Ecto neural progenitor cell (in vitro differentiated cells): ENCODE measurements at regions not wholly inside any gene's neighbourhood (a gene's known extent, or its start where the extent isn't known, plus 50 kb on each side); places are given as distances from the start of the nearest gene placed in this dataset.
"Not testable (repeated sequence)": the region's sequence is repeated elsewhere in the genome, so short reads cannot be mapped to it uniquely, and the experiment has no call there.

Source experiments
- DNase-seq: peaks from one replicate; pipeline ENCODE4 v3.0.0-alpha.2; 2018; ENCODE audit warnings: low spot score

DNA sequence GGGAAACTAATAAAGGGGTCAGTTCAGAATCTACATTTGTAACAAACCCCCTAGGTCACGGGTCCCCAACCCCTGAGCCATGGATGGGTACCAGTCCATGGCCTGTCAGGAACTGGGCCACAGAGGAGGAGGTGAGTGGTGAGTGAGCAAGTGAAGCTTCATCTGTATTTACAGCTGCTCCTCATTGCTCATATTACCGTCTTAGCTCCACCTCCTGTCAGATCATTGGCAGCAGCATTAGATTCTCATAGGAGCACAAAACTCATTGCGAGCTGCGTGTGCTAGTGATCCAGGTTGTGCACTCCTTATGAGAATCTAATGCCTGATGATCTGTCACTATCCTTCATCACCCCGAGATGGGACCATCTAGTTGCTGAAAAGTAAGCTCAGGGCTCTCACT lies 88.4 kb upstream of the MPP7 start:
- DNase-seq: no peak

DNA sequence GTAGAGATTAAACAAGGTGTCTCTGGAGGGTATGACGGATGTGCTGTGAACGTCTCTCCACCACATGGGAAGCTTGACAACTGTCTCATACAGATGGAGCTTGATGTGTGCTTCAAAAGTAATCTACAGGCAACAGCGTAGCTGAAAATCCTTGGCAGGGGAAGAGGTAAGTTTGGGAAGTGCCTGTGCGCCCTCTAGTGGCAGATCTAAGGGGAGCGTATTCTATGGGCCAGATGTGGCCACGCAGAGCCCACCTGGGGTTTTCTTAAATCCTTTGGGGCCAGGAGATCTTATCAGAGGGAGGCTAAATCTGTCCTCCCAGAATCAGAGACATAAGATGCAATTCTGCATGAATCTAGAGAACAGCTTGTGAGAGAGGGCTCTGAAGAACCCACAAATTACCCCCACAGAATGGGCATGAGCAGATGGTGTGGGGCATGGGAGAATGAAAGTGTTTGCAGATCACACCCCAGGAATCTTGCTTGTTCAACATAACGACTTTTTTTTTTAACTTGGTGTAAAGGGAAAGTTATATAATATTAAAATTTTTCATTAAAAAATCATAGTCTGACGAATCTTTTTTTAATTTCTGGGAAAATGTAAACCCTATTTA lies 91.2 kb upstream of the MPP7 start:
- DNase-seq: peak; percentile 83

DNA sequence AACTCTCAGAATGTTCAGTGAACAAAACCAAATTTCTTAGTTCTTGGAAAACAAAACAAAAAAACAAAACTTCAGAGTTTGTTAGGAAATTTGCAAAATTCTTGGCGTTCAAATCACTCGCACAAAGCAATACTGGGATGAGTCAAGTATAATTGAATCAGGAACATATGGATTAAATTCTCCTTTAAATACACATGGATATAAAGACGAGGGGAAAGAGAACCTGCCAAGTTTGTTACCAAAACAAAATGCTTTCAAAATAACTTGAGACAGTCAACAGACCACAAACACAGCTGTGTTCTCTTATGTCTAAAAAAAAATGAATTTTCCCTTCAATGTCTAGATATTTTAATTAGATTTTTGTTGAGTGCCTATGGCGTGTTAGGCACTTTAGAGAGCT lies 93.5 kb upstream of the MPP7 start:
- no peak for DNase-seq

DNA sequence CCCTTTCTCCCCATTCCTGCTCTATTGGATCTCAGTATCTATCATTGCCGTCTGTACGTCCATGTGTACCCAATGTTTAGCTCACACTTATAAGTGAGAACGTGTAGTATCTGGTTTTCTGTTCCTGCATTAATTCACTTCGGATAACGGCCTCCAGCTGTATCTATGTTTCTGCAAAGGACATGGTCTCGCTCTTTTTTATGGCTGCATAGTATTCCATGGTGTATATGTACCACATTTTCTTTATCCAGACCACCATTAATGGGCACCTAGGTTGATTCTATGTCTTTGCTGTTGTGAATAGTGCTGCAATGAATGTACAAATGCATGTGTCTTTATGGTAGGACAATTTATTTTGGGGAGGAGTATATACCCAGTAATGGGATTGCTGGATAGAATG lies 94.4 kb upstream of the MPP7 start:
- DNase-seq: no peak

DNA sequence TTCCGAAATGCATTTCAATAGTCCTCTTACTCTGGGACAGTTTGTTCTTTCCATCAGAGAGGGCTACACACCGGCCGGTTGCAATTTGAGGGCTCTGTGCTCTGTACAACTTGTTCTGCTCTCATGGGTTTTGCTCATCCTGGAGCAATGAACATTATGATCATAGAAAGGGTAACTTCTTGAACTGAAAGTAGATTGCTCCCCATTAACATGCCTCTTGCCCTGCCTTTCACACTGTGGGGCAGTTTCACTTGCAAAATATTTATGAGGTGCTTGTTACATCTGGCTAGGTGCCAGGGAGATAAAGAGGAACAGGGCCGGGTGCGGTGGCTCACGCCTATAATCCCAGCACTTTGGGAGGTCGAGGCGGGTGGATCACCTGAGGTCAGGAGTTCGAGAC lies 97.3 kb upstream of the MPP7 start:
- no peak for DNase-seq

DNA sequence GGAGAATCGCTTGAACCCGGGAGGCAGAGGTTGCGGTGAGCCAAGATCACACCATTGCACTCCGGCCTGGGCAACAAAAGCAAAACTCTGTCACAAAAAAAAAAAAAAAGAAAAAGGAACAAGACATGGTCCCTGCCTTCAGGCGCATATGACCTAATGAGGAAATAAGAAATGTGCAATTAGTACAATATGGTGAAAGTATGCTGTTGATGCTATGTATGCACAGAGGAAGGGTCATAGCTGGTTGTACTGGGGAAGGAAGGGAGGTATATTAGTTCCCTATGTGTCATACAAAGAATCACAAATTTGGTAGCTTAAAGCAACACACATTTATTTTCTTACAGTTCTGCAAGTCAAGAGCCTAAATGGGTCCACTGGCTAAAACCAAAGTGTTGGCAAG lies 97.8 kb upstream of the MPP7 start:
- DNase-seq: no peak

DNA sequence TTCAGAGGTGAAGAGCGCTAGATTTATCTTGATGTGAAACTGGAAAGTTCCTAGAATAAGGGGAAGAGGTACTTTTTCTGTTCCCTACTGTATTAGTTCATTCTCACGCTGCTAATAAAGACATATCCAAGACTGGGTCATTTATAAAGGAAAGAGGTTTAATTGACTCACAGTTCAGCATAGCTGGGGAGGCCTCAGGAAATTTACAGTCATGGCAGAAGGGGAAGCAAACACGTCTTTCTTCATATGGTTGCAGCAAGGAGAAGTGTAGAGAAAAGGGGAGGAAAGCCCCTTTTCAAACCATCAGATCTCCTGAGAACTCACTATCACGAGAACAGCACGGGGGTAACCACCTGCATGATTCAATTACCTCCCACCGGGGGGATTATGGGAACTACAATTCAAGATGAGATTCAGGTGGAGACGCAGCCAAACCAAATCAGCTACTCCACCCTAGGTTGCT lies 99.8 kb upstream of the MPP7 start:
- DNase-seq: not testable (repeated sequence)

DNA sequence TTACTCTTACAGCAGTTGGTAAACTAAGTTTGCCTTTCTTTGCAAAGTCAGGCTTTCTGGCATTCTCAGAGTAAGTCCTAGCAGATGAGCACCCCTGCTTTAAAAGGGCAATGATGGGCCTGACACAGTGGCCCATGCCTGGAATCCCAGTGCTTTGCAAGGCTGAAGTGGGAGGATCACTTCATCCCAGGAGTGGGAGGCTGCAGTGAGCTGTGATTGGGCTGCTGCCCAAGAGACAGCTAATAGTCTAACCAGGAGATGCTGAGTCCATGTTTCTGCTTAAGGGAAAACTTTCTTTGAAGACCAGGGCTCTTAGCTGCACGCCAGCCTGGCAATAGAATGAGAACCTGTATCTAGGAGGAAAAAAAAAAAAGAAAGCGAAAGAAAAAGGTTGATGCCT lies 100.2 kb upstream of the MPP7 start:
- no peak for DNase-seq

DNA sequence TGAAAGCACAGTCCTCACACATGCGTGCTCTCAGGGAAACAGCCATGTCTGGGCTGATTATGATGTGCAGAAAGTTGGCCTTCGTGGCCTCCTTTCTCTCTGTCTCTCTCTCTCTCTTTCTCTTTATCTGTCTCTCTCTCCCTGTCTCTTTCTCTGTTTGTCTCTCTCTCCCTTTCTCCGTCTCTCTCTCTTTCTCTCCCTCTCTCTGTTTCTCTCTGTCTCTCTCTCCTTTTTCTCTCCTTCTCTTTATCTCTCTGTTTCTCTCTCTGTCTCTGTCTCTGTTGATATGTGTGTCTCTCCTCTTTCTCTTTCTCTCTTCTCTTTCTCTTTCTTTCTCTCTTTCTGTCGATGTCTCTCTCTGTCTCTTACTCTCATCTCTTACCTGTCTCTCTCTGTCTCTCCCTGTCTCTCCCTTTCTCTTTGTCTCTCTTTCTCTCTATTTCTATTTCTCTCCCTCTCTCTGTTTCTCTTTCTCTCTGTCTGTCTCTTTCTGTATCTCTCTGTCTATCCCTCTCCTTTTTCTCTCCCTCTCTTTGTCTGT lies 105.4 kb upstream of the MPP7 start:
- no peak for DNase-seq

DNA sequence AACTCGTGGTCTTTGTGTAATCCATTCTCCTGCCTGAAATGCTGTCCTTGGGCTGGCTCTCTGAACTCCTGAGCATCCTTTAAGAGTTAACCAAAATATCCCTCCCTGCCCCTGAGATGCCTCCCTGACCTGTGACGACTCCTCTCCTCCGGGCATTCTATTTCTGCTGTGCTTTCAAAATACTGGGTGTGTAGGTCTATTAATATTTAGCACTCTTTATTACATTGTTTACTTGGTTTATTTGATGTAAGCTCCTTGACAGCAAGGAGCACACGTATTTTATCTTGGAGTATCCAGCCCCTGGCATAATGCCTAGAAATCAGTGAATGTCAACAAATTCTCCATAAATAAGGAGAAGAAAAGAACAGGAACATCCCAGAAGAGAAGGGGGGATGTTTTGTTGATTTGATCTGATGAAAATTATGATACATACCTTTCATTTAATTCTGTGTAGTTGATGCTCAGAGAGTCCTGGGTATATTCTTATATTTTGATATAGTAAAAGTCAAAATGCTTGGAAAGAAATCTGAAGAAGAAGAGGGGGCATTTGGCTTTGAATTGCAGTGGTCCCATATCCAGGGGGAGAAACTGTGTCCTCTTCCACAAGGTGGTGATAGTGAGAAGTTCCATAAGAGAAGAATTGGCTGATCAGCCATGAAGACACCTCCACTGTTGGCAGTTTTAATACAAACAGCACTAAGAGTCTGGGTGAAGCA lies 107.7 kb upstream of the MPP7 start:
- no peak for DNase-seq

DNA sequence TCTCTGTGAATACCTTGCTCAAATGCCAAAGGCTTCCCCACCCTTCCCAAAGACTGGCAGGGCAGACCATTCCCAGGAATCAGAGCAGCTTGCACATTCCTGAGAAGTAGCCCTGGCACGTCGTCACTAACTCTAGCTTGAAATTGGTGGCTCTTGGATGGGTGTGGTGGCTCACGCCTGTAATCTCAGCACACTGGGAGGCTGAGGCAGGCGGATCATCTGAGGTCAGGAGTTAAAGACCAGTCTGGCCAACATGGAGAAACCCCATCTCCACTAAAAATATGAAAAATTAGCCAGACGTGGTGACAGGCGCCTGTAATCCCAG lies 108.2 kb upstream of the MPP7 start:
- no peak for DNase-seq

DNA sequence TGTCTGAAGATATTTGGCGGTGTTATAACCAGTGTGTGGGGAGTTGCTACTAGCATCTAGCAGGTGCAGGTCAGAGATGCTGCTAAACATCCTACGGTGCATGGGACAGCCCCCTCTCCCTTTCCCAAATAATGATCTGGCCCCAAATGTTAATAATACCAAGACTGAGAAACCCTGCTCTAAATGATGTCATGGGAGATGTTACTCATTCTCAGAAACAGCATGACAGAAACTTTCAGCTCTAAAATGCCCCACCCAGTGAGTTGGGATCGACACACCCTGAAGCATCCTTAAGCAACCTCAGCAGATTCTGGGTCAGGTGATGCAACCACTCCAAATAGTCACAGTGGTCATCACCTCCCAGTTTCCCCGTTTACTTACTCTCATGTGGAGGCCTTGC lies 108.8 kb upstream of the MPP7 start:
- DNase-seq: no peak

DNA sequence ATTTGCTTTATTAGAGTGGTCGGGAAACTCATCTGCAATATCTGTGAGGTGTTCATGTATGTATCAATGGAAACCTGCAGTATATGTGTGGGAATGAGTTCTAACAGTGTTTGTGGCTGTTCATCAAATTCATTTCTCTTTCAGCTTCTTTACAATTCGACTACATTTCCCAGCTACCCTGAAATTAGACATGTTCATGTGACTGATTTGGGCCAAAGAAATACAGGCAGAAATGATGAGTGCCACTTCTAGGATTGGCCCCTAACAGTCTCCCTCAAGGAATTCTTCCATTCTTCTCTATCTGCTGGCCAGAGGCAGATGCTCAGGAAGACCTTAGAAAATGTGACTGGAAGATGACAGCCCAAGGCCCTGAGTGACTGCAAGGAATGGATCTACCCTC lies 114.8 kb upstream of the WAC start:
- DNase-seq: no peak

DNA sequence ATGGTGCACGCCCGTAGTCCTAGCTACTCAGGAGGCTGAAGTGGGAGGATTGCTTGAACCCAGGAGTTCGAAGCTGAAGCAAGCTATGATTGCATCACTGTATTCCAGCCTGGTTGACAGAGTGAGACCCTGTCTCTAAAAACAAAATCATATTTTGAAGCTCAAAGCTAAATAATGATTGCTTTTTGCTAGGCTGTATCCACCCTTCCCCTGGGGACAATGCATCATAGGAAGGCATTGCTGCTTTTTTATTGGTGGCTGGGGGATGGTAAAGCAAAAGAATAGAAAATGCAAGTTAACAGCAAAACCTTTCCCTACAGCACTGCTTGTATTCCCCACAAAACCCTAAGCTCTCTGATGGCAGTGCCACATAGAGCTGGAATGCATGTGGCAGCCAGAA lies 107.5 kb upstream of the WAC start:
- DNase-seq: no peak

DNA sequence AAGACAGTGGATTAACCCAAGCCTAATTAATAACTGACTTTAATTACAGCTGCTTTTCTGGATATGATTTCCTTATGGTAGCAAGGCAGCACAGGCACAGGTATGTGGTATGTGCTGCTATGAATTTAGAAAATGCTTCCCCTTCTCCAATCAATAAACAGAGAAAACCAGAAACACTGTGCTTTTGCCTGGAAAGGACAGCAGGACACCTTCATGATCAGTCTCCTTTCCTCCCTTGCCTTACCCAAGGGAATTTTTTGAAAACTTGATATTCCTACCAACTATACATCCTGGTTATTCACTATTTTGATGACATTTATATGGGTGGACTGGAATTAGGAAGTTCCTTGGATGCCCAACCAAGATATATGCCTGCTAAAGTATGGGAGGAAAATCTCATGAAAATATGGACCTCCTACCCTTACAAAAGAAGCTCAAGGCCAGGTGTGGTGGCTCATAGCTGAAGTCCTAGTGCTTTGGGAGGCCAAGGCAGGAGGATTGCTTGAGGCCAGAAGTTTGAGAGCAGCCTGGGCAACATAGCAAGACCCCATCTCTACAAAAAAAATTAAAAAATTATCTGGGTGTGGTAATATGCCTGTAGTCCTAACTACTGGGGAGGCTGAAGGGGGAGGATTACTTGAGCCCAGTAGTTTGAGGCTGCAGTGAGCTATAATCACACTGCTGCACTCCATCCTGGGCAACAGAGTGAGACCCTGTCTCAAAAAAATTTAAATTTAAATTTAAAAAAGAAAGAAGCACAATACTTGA lies 106.3 kb upstream of the WAC start:
- no peak for DNase-seq

DNA sequence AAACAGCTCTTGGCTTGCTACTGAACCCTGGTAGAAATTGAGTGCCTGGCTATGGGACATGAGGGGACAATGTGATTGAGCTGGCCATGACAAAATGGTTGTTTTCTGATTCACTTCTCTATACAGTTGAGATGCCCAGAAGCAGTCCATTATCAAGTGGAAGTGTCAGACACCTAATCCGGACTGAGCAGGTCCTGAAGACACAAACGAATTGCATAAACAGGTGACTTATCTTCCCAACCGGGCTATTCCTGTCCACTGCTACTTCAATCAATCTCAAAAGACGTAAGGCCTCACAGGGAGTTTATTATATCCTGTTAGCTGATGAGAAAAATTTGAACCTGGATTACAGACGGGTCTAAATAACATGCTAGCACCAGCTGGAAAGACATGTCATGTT lies 105.5 kb upstream of the WAC start:
- DNase-seq: no peak

DNA sequence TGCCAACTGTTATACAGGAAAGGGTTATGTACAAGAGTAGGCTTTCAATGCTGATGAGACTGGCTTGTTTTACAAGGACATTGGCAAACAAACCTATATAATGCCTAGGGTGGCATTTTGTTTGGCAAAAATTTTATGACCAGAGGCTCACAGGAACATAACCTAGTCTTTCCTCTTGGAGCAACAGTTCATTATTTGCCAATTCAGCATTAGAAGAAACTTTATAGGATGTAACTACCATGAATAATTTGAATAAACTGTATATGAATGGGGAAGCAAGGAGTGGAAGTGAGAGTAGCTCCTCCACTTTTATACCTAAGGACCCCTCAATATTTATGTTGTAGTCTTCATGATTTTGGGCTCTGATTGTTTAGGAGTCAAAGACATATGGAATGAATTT lies 103.9 kb upstream of the WAC start:
- DNase-seq: no peak

DNA sequence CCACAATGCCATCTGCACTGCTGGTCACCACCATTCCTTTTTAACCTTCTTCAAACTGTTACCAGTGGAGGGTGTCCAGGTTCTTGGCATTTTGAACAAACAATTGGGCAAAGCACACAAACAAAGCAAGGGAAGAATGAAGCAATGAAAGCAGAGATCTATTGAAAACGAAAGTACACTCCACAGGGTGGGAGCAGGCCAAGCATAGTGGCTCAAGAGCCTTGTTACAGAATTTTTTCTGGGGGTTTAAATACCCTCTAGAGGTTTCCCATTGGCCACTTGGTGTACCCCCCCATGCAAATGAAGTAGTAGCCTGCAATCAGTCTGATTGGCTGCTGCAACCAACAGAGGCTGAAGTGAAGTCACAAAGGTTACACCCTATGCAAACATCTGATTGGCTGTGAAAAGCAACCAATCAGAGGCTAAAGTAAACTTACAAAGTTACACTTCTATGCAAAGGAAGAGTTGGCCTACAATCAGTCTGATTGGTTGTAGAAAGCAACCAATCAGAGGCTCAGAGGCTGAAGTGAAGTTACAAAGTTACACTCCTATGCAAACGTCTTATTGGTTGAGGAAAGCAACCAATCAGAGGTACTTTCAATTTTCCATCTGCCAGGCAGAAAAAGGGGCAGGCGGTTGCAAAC lies 103.2 kb upstream of the WAC start:
- no peak for DNase-seq

DNA sequence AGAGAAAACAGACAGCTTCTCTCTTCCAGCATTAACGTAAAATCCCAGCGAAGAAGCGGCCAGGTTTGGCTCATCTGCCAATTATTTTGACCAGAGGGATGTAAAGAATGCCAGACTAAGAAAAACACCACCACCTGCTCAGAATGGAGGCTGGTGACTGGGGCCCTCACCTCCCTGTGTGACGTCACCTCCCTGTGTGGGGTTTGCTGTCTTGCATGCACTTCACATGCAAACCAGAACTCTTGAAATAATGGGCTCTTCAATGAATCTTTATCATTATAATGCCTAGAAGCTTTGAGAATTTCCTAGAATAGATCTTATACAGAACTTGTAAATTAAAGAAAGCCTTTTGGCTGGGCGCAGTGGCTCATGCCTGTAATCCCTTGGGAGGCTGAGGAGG lies 101.8 kb upstream of the WAC start:
- no peak for DNase-seq

DNA sequence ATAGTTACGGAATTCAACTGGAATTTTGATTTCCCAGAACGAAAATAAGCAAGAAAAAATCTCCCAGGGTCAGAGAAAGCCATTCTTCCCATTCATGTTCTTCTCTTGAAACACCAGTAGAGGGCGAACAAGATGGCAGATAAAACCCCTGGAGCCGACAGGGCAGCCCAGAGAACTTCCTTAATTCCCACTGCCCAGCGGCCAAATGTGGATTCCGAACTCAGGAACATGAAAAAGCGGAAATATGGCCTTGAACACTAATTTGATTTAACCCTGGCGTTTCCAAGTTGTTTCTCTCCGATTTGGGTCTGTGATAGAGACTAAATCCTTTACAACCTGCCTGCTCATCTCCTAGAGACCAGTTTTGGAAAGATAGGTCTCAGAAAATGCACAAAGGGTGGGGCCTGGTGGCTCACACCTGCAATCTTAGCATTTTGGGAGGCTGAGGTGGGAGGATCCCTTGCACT lies 100.7 kb upstream of the WAC start:
- peak; percentile 65 for DNase-seq

DNA sequence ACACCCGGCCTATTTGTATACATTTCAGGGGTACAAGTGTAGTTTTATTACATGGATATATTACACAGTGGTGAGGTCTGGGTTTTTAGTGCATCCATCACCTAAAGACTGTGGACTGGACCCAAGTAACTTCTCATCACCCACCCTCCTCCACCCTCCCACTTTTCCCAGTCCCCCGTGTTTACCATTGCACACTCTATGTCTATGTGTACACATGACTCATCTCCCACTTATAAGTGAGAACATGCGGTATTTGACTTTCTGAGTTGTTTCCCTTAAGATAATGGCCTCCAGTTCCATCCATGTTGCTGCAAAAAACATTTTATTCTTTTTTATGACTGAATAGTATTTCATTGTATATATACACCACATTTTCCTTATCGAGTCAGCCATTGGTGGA lies 98.9 kb upstream of the WAC start:
- DNase-seq: no peak

DNA sequence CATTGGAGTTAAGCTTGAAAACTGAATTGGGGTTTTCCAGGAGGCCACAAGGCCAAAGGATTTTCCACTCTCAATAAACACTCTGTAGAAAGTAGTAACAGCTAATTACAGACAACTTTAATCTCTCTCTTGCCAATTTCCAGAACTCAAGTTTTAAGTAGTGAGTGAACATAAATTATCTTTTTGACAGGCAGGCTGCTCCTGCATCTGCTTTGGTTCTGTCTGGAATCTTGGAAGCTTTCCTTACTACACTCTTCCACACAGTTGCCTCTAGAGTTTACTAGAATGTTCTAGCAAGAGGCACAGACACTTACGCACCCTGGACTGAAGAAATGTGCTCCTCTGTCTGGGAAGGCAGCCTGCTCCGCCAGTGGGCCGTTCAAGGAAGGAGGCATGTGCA lies 90.5 kb upstream of the WAC start:
- DNase-seq: no peak

DNA sequence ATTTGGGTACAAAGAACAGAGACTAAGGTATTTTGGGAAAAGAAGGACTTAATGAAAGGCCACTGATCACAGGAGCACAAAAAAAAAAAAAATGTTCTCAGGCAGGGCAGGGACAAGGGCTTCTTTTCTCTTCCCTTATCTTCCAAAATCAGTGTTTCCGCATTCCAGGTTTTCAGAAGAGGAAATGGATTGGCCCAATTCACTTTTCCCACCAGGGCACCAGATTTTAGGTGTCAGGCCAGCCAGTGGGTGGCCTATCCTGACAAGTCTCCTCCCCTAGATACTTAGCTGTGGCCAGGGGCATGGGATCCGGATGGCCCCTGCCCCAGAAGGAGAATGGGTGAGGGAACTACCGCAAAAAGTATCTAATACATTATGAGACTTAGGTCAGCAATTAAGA lies 88.9 kb upstream of the WAC start:
- DNase-seq: no peak
